B cell (primary cell): ENCODE measurements at regions not wholly inside any gene's neighbourhood (a gene's known extent, or its start where the extent isn't known, plus 50 kb on each side); places are given as distances from the start of the nearest gene placed in this dataset.

ENCODE experiments used
- ATAC-seq: fragments of 200-7000 bp; cut with Tn5 transposase; one replicate; pipeline ENCODE4 v1.10.0; 2021; ENCODE audit warnings: low read depth, mild to moderate bottlenecking, moderate number of reproducible peaks, moderate library complexity
- CTCF ChIA-PET: fragments of 350-600 bp; sonication (Branson Sonifier 250); formaldehyde crosslinking; loops from one replicate; lab custom pipeline; 2021; ENCODE audit warnings: antibody characterized with exemption, inconsistent platforms; lab: Charles Lee
- POLR2A ChIA-PET: fragments of 350-600 bp; sonication (Branson Sonifier 250); formaldehyde crosslinking; loops from one replicate; lab custom pipeline; 2021; ENCODE audit warnings: antibody characterized with exemption; lab: Charles Lee
- DNase-seq: peaks from one replicate; pipeline ENCODE4 v3.0.0; 2013
- H2AFZ ChIP-seq: 2 replicates; pipeline ENCODE4 v1.6.1; 2012; ENCODE audit warnings: mild to moderate bottlenecking, low read depth, low read length; ENCODE audit not compliant: insufficient read depth, poor library complexity, severe bottlenecking
- H3K27ac ChIP-seq, 2 donors: 1 replicate in 1 of 2; 2 replicates in 1 of 2; pipeline ENCODE4 v1.5.1; 2012 to 2013; ENCODE audit warnings: low read length in 2 of 2, mild to moderate bottlenecking in 2 of 2, moderate library complexity in 1 of 2
- H3K27me3 ChIP-seq, 4 experiments: fragments of 200-600 bp in 1 of 4; sonication (generic) in 1 of 4; replicated peaks in 1 of 4; 1 replicate in 2 of 4; 2 replicates in 2 of 4; pipeline versions ENCODE4 v1.6.1 to v1.7.0; 2013 to 2016; ENCODE audit warnings: low read length in 3 of 4, mild to moderate bottlenecking in 2 of 4, mixed read lengths in 1 of 4, moderate library complexity in 1 of 4; ENCODE audit not compliant: insufficient read depth in 4 of 4, control insufficient read depth in 3 of 4; ENCODE audit errors: control extremely low read depth in 1 of 4
- H3K36me3 ChIP-seq, 2 experiments: replicated peaks in 1 of 2; 1 replicate in 1 of 2; 2 replicates in 1 of 2; pipeline versions ENCODE4 v1.6.1 to v1.7.1; 2013; ENCODE audit warnings: low read length in 1 of 2; ENCODE audit not compliant: insufficient read depth in 2 of 2, control insufficient read depth in 1 of 2; ENCODE audit errors: control extremely low read depth in 1 of 2, extremely low read depth in 1 of 2
- H3K4me1 ChIP-seq, 2 donors: fragments of 200-600 bp in 1 of 2; sonication (generic) in 1 of 2; 1 replicate in 1 of 2; 2 replicates in 1 of 2; pipeline versions ENCODE4 v1.5.1 to v1.6.1; 2013 to 2017; ENCODE audit warnings: low read length in 2 of 2; ENCODE audit not compliant: control insufficient read depth in 2 of 2, insufficient read depth in 2 of 2
- H3K4me2 ChIP-seq: replicated peaks from 2 replicates; pipeline ENCODE3; 2012; ENCODE audit warnings: mild to moderate bottlenecking, low read depth, low read length; ENCODE audit not compliant: poor library complexity, severe bottlenecking
- H3K4me3 ChIP-seq, 5 experiments: fragments of 200-600 bp in 1 of 5; sonication (generic) in 1 of 5; 1 replicate in 3 of 5; 2 replicates in 2 of 5; pipeline versions ENCODE4 v1.5.1 to v1.7.0; 2011 to 2016; ENCODE audit warnings: low read length in 4 of 5, mild to moderate bottlenecking in 4 of 5, low read depth in 2 of 5, control low read depth in 1 of 5, moderate library complexity in 1 of 5; ENCODE audit not compliant: insufficient read depth in 1 of 5; ENCODE audit errors: control extremely low read depth in 1 of 5, extremely low read depth in 1 of 5
- H3K79me2 ChIP-seq: fragments of 200-600 bp; sonication (generic); one replicate; pipeline ENCODE4 v1.6.0; 2016; ENCODE audit warnings: low read length; ENCODE audit not compliant: control insufficient read depth, insufficient read depth
- H3K9ac ChIP-seq: fragments of 200-600 bp; sonication (generic); 2 replicates; pipeline ENCODE4 v1.6.1; 2017; ENCODE audit warnings: mild to moderate bottlenecking, low read length, moderate library complexity
- H3K9me3 ChIP-seq, 3 donors: one replicate each; pipeline versions ENCODE4 v1.6.1 to v1.7.1; 2013; ENCODE audit warnings: low read length in 2 of 3; ENCODE audit not compliant: control insufficient read depth in 2 of 3, insufficient read depth in 1 of 3; ENCODE audit errors: control extremely low read depth in 1 of 3
- H4K20me1 ChIP-seq: 2 replicates; pipeline ENCODE4 v1.6.0; 2012; ENCODE audit warnings: mild to moderate bottlenecking, low read length; ENCODE audit not compliant: insufficient read depth, control insufficient read depth, poor library complexity, severe bottlenecking
- H3K27ac Mint-ChIP-seq: one replicate; pipeline ENCODE4 v1.8.0; 2021; ENCODE audit warnings: mixed read lengths
- H3K27me3 Mint-ChIP-seq: one replicate; pipeline ENCODE4 v1.8.0; 2021; ENCODE audit warnings: mixed read lengths
- H3K4me1 Mint-ChIP-seq: one replicate; pipeline ENCODE4 v1.8.0; 2021; ENCODE audit warnings: mixed read lengths
- H3K4me3 Mint-ChIP-seq: one replicate; pipeline ENCODE4 v1.8.0; 2021; ENCODE audit warnings: mixed read lengths
- H3K9me3 Mint-ChIP-seq: one replicate; pipeline ENCODE4 v1.8.0; 2022; ENCODE audit warnings: mixed read lengths; ENCODE audit not compliant: insufficient read depth
- CTCF ChIP-seq: fragments of 200-600 bp; IDR thresholded peaks from one replicate; pipeline ENCODE4 v1.8.0; 2022; ENCODE audit warnings: antibody characterized with exemption, mild to moderate bottlenecking
- EZH2 ChIP-seq: IDR thresholded peaks from 2 replicates; pipeline ENCODE4 v1.6.1; 2012; ENCODE audit warnings: borderline replicate concordance, low read depth, mild to moderate bottlenecking, moderate library complexity, low read length; ENCODE audit not compliant: insufficient read depth, poor library complexity, severe bottlenecking
- WGBS: methylation state at CpG from one replicate; pipeline ENCODE4 v1.1.5; 2013; ENCODE audit warnings: missing lambda C conversion rate; ENCODE audit not compliant: insufficient coverage; 5-methylcytosine and 5-hydroxymethylcytosine counted together
- intact Hi-C: fragments of 100-400 bp; cut with micrococcal nuclease; formaldehyde crosslinking; loops from one replicate; pipeline ENCODE4 v1.10.0; 2022

GRCh38 chr3:144312702-144313101 lies 341.1 kb downstream of the DIPK2A start:
- Histone ChIP-seq H3K9me3 (no peaks in the 10 kb centered on the region), H3K4me2 (no peak overlapping the region), H3K27ac (no peak overlapping the region), H3K4me1 (no peaks in the 10 kb centered on the region), H3K9ac (no peak overlapping the region), H3K27me3 (no peaks in the 10 kb centered on the region), H2AFZ (no peak overlapping the region), H4K20me1 (no peaks in the 10 kb centered on the region), H3K79me2 (no peaks in the 10 kb centered on the region), H3K36me3 (no peaks in the 10 kb centered on the region), H3K4me3 (no peak overlapping the region)
- ChIA-PET POLR2A (no interaction called here), CTCF (no interaction called here)
- H3K27ac Mint-ChIP-seq, result no peak overlapping the region
- intact Hi-C loops, result no loop called here
- H3K4me3 Mint-ChIP-seq, result no peak overlapping the region
- ATAC-seq, result no peak
- DNase-seq, result no peak
- no peak for TF ChIP-seq CTCF
- TF ChIP-seq EZH2, result no peak
- peaks cover 8% of the 10 kb centered on the region for H3K27me3 Mint-ChIP-seq
- no CpG with 5 or more reads among the region's 3 CpGs for WGBS
- H3K4me1 Mint-ChIP-seq, result no peaks in the 10 kb centered on the region
- peaks cover 2% of the 10 kb centered on the region for H3K9me3 Mint-ChIP-seq

GRCh38 chr3:144314946-144315345 lies 343.3 kb downstream of the DIPK2A start:
- no peak for TF ChIP-seq CTCF
- no peak for TF ChIP-seq EZH2
- Mint-ChIP-seq H3K4me1 (no peaks in the 10 kb centered on the region), H3K4me3 (no peak overlapping the region), H3K27ac (no peak overlapping the region), H3K27me3 (peaks cover 13% of the 10 kb centered on the region), H3K9me3 (peaks cover 2% of the 10 kb centered on the region)
- H3K9me3 ChIP-seq, result no peaks in the 10 kb centered on the region
- intact Hi-C loops, result no loop called here
- no peak for DNase-seq
- no peaks in the 10 kb centered on the region for H3K4me1 ChIP-seq
- no peak overlapping the region for H2AFZ ChIP-seq
- H3K4me2 ChIP-seq, result no peak overlapping the region
- POLR2A ChIA-PET, result no interaction called here
- H3K9ac ChIP-seq, result no peak overlapping the region
- no peaks in the 10 kb centered on the region for H3K36me3 ChIP-seq
- 89% methylated on average over 2 of the region's 3 CpGs for WGBS
- H3K79me2 ChIP-seq, result no peaks in the 10 kb centered on the region
- CTCF ChIA-PET, result no interaction called here
- H3K27me3 ChIP-seq, result no peaks in the 10 kb centered on the region
- H3K27ac ChIP-seq, result no peak overlapping the region
- H3K4me3 ChIP-seq, result no peak overlapping the region
- no peaks in the 10 kb centered on the region for H4K20me1 ChIP-seq
- no peak for ATAC-seq
